Mesenchymal stem cell (in vitro differentiated cells and primary cell): ENCODE measurements at regions not wholly inside any gene's neighbourhood (a gene's known extent, or its start where the extent isn't known, plus 50 kb on each side); places are given as distances from the start of the nearest gene placed in this dataset.
"Not testable (repeated sequence)": the region's sequence is repeated elsewhere in the genome, so short reads cannot be mapped to it uniquely, and the experiment has no call there.

Experiments
- DNase-seq: peaks from one replicate; pipeline ENCODE4 v3.0.0-alpha.2; 2013
- H2AFZ ChIP-seq: one replicate; pipeline ENCODE4 v1.6.1; 2013; ENCODE audit warnings: low read depth, mild to moderate bottlenecking, control low read depth, inconsistent platforms, low read length, moderate library complexity
- H2AK5ac ChIP-seq: 2 replicates; pipeline ENCODE4 v1.6.1; 2013; ENCODE audit warnings: low read length, moderate library complexity, mild to moderate bottlenecking, inconsistent platforms; ENCODE audit not compliant: severe bottlenecking
- H2BK120ac ChIP-seq: one replicate; pipeline ENCODE4 v1.6.1; 2013; ENCODE audit warnings: low read depth, mild to moderate bottlenecking, inconsistent platforms, low read length, moderate library complexity
- H2BK12ac ChIP-seq, 2 experiments: one replicate each; pipeline ENCODE4 v1.6.1; 2013; ENCODE audit warnings: inconsistent platforms in 2 of 2, low read length in 2 of 2, mild to moderate bottlenecking in 2 of 2, moderate library complexity in 2 of 2, control low read depth in 1 of 2
- H2BK15ac ChIP-seq: one replicate; pipeline ENCODE4 v1.6.1; 2013; ENCODE audit warnings: mild to moderate bottlenecking, low read depth, inconsistent platforms; ENCODE audit not compliant: poor library complexity, severe bottlenecking
- H2BK5ac ChIP-seq: 2 replicates; pipeline ENCODE4 v1.6.1; 2013; ENCODE audit warnings: low read depth, mild to moderate bottlenecking, low read length, control low read depth, inconsistent platforms; ENCODE audit not compliant: poor library complexity, severe bottlenecking
- H3K14ac ChIP-seq, 2 experiments: one replicate each; pipeline ENCODE4 v1.6.1; 2013; ENCODE audit warnings: inconsistent platforms in 2 of 2, low read length in 2 of 2, control low read depth in 1 of 2, mild to moderate bottlenecking in 1 of 2, moderate library complexity in 1 of 2
- H3K18ac ChIP-seq, 2 experiments: one replicate each; pipeline ENCODE4 v1.6.1; 2013; ENCODE audit warnings: inconsistent platforms in 2 of 2, low read length in 2 of 2, control low read depth in 1 of 2, low read depth in 1 of 2, mild to moderate bottlenecking in 1 of 2
- H3K23ac ChIP-seq, 2 experiments: one replicate each; pipeline ENCODE4 v1.6.1; 2013; ENCODE audit warnings: inconsistent platforms in 2 of 2, low read length in 2 of 2, mild to moderate bottlenecking in 2 of 2, moderate library complexity in 2 of 2, control low read depth in 1 of 2
- H3K27ac ChIP-seq: 2 replicates; pipeline ENCODE4 v1.5.1; 2013; ENCODE audit warnings: mild to moderate bottlenecking, moderate library complexity, low read length, control low read depth, inconsistent platforms; ENCODE audit not compliant: poor library complexity, severe bottlenecking
- H3K27me3 ChIP-seq, 2 experiments: 2 replicates each; pipeline versions ENCODE4 v1.6.1 to v1.7.0; 2013; ENCODE audit warnings: low read length in 2 of 2, mild to moderate bottlenecking in 2 of 2, moderate library complexity in 2 of 2, control low read depth in 1 of 2, inconsistent platforms in 1 of 2; ENCODE audit not compliant: control insufficient read depth in 1 of 2, insufficient read depth in 1 of 2
- H3K36me3 ChIP-seq, 2 experiments: 2 replicates each; pipeline versions ENCODE4 v1.6.1 to v1.7.0; 2013; ENCODE audit warnings: low read length in 2 of 2, control low read depth in 1 of 2, inconsistent platforms in 1 of 2, low read depth in 1 of 2, mild to moderate bottlenecking in 1 of 2; ENCODE audit not compliant: insufficient read depth in 2 of 2, control insufficient read depth in 1 of 2
- H3K4ac ChIP-seq, 2 experiments: one replicate each; pipeline ENCODE4 v1.6.1; 2013; ENCODE audit warnings: inconsistent platforms in 2 of 2, low read length in 2 of 2, mild to moderate bottlenecking in 2 of 2, moderate library complexity in 2 of 2, control low read depth in 1 of 2, low read depth in 1 of 2
- H3K4me1 ChIP-seq: 2 replicates; pipeline ENCODE4 v1.6.1; 2013; ENCODE audit warnings: low read depth, low read length, control low read depth; ENCODE audit not compliant: control insufficient read depth, insufficient read depth
- H3K4me2 ChIP-seq: 2 replicates; pipeline ENCODE4 v1.6.1; 2013; ENCODE audit warnings: low read length, mild to moderate bottlenecking, inconsistent platforms; ENCODE audit not compliant: poor library complexity, severe bottlenecking
- H3K4me3 ChIP-seq, 2 experiments: 2 replicates each; pipeline versions ENCODE4 v1.5.1 to v1.7.0; 2013; ENCODE audit warnings: low read length in 2 of 2, mild to moderate bottlenecking in 2 of 2, control low read depth in 1 of 2, low read depth in 1 of 2; ENCODE audit not compliant: insufficient read depth in 1 of 2
- H3K79me1 ChIP-seq: replicated peaks from 2 replicates; pipeline ENCODE4 v1.6.1; 2013; ENCODE audit warnings: mild to moderate bottlenecking, control low read depth, low read length, inconsistent platforms; ENCODE audit not compliant: poor library complexity, severe bottlenecking
- H3K9ac ChIP-seq: 2 replicates; pipeline ENCODE4 v1.7.0; 2013; ENCODE audit warnings: mild to moderate bottlenecking, low read length, moderate library complexity
- H3K9me3 ChIP-seq: 2 replicates; pipeline ENCODE4 v1.7.0; 2013; ENCODE audit warnings: mild to moderate bottlenecking, low read length; ENCODE audit not compliant: control insufficient read depth
- H4K8ac ChIP-seq: one replicate; pipeline ENCODE4 v1.6.1; 2013; ENCODE audit warnings: inconsistent platforms, mild to moderate bottlenecking, low read length, moderate library complexity
- H4K91ac ChIP-seq: one replicate; pipeline ENCODE4 v1.6.1; 2013; ENCODE audit warnings: mild to moderate bottlenecking, low read length, inconsistent platforms
- WGBS: methylation state at CpG from one replicate; pipeline ENCODE4 v1.1.7; 2013; ENCODE audit warnings: mixed read lengths; 5-methylcytosine and 5-hydroxymethylcytosine counted together

DNA sequence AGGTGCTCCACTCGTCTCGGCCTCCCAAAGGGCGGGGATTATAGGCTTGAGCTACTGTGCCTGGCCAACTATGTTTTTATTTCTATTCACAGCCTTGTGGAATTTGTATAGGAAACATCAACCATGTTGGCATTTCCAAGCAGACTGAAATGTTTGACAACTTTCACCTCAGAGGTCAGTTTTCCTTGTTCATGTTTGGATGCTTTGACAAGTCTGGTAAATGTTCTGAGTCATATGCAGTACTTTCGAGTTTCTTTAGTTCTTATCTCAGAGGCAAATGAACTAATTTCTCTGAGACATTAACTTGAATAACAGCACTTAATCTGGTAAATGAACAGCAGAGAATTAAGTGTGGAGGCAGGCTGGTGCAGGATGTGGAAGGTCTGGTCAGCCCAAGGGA, 373.4 kb upstream of the SYNCRIP start:
- no peaks in the 10 kb centered on the region for H3K4me1 ChIP-seq
- H4K8ac ChIP-seq, result no peak overlapping the region
- no peak overlapping the region for H2BK120ac ChIP-seq
- no peaks in the 10 kb centered on the region for H3K79me1 ChIP-seq
- no peak overlapping the region for H3K14ac ChIP-seq
- no peak overlapping the region for H2BK5ac ChIP-seq
- no peak overlapping the region for H4K91ac ChIP-seq
- H2AK5ac ChIP-seq, result no peak overlapping the region
- WGBS, result 84% methylated on average over 4 of the region's 4 CpGs
- no peak overlapping the region for H3K23ac ChIP-seq
- no peaks in the 10 kb centered on the region for H3K27me3 ChIP-seq
- H2AFZ ChIP-seq, result no peak overlapping the region
- H3K18ac ChIP-seq, result no peak overlapping the region
- no peak overlapping the region for H2BK12ac ChIP-seq
- no peak overlapping the region for H3K4me2 ChIP-seq
- H3K36me3 ChIP-seq, result no peaks in the 10 kb centered on the region
- H3K27ac ChIP-seq, result no peak overlapping the region
- H3K9me3 ChIP-seq, result peaks cover 2% of the 10 kb centered on the region
- H3K9ac ChIP-seq, result no peak overlapping the region
- H3K4ac ChIP-seq, result no peak overlapping the region
- no peak overlapping the region for H2BK15ac ChIP-seq
- DNase-seq, result no peak
- H3K4me3 ChIP-seq, result no peak overlapping the region

DNA sequence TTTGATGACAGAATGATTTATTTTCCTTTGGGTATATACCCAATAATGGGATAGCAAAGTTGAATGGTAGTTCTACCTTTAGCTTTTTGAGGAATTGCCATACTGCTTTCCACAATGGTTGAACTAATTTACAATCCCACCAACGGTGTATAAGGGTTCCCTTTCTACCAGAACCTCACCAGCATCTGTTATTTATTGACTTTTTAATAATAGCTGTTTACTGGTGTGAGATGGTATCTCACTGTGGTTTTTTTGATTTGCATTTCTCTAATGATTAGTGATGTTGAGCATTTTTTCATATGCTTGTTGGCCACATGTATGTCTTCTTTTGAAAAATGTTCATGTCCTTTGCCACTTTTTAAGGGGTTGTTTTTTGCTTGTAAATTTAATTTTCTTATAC, 370.3 kb upstream of the SYNCRIP start:
- H3K23ac ChIP-seq, H3K4me2 ChIP-seq, H2BK12ac ChIP-seq, H3K27me3 ChIP-seq, H3K18ac ChIP-seq, H4K91ac ChIP-seq, H4K8ac ChIP-seq, H2BK5ac ChIP-seq, H3K9ac ChIP-seq, H2AK5ac ChIP-seq, H2AFZ ChIP-seq, H2BK120ac ChIP-seq, H3K79me1 ChIP-seq, H3K4me3 ChIP-seq, H2BK15ac ChIP-seq, H3K36me3 ChIP-seq, H3K9me3 ChIP-seq, H3K14ac ChIP-seq, H3K27ac ChIP-seq, H3K4me1 ChIP-seq, H3K4ac ChIP-seq, DNase-seq: not testable (repeated sequence)
- WGBS, result no CpG with 5 or more reads among the region's 1 CpG

DNA sequence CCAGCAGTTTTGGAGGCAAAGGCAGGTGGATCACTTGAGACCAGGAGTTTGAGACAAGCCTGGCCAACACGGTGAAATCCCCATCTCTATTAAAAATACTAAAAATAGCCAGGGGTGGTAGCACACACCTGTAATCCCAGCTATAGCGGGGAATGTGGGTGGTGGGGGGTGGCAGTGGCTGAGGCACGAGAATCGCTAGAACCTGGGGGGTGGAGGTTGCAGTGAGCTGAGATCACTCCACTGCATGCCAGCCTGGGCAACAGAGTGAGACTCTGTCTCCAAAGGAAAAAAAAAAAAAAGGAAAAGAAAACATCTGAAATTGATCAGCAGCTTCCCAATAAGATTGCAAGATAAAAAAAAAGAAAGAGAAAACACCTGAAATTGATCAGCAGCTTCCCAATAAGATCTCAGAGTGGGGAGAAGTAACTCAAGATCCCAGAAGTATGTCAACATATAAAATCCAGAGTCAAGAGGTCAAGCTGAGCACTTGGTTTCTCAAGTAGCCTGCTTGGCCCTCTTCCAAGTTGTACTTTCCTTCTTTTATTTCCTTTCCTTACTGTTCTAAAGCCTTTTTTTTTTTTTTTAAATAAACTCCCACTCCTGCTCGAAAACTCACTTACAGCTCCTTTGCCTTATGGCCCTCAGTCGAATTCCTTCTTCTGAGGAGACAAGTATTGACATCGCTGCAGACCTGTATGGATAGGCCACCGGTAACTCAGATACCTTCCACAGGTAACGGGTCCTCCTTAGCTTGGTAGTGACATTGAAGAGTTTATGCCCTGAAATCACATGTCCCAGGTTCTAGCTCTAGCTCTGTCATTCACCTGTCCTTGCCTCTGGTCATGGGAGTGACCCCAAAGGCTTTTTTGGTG, 368.5 kb upstream of the SYNCRIP start:
- no peak overlapping the region for H3K9ac ChIP-seq
- H2AFZ ChIP-seq, result no peak overlapping the region
- no peak overlapping the region for H2BK12ac ChIP-seq
- no peak overlapping the region for H3K14ac ChIP-seq
- no peak overlapping the region for H3K4me3 ChIP-seq
- H3K23ac ChIP-seq, result no peak overlapping the region
- H3K27me3 ChIP-seq, result no peaks in the 10 kb centered on the region
- WGBS, result 81% methylated on average over 7 of the region's 9 CpGs
- H2BK15ac ChIP-seq, result no peak overlapping the region
- no peaks in the 10 kb centered on the region for H3K36me3 ChIP-seq
- H2AK5ac ChIP-seq, result no peak overlapping the region
- no peak overlapping the region for H4K91ac ChIP-seq
- H3K4me1 ChIP-seq, result no peaks in the 10 kb centered on the region
- no peaks in the 10 kb centered on the region for H3K79me1 ChIP-seq
- no peak overlapping the region for H3K4me2 ChIP-seq
- H2BK5ac ChIP-seq, result no peak overlapping the region
- H4K8ac ChIP-seq, result no peak overlapping the region
- no peaks in the 10 kb centered on the region for H3K9me3 ChIP-seq
- no peak overlapping the region for H3K18ac ChIP-seq
- no peak for DNase-seq
- no peak overlapping the region for H2BK120ac ChIP-seq
- H3K4ac ChIP-seq, result no peak overlapping the region
- no peak overlapping the region for H3K27ac ChIP-seq

DNA sequence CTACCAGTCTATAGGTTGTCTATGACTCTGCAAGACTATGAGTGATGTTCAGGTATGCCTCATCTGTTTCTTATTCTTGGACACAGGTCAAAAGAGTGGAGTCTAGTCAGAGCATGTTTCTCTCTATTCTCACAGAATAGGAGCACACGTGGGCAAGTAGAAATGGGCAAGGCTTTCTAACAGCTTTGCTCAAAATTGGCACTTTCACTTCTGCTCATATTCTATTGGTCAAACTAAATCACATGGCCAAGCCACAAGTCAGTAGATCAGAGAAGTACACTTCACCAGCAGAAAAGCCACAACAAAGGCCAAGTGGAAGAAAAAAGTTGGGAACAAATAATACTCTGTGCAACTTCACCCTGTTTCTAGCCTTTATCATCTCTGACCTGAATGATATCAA, 354.5 kb upstream of the SYNCRIP start:
- Histone ChIP-seq H3K18ac (no peak overlapping the region), H2BK120ac (no peak overlapping the region), H2AFZ (no peak overlapping the region), H2BK5ac (no peak overlapping the region), H3K23ac (no peak overlapping the region), H4K91ac (no peak overlapping the region), H3K9me3 (peaks cover 27% of the 10 kb centered on the region), H3K4me2 (no peak overlapping the region), H3K36me3 (no peaks in the 10 kb centered on the region), H3K27ac (no peak overlapping the region), H3K14ac (no peak overlapping the region), H3K4me1 (no peaks in the 10 kb centered on the region), H2BK15ac (no peak overlapping the region), H3K27me3 (no peaks in the 10 kb centered on the region), H3K4me3 (no peak overlapping the region), H4K8ac (no peak overlapping the region), H3K9ac (no peak overlapping the region), H3K79me1 (no peaks in the 10 kb centered on the region), H2AK5ac (no peak overlapping the region), H3K4ac (no peak overlapping the region), H2BK12ac (no peak overlapping the region)
- 81% methylated on average over 1 of the region's 1 CpG for WGBS
- no peak for DNase-seq
